Activated CD4-positive, alpha-beta T cell treated with anti-CD3 and anti-CD28 coated beads for 4 hours (primary cell): ENCODE measurements at regions not wholly inside any gene's neighbourhood (a gene's known extent, or its start where the extent isn't known, plus 50 kb on each side); places are given as distances from the start of the nearest gene placed in this dataset.

ENCODE experiments used
- DNase-seq, 2 donors: peaks; one replicate each; pipeline ENCODE4 v3.0.0-alpha.2; 2020

DNA sequence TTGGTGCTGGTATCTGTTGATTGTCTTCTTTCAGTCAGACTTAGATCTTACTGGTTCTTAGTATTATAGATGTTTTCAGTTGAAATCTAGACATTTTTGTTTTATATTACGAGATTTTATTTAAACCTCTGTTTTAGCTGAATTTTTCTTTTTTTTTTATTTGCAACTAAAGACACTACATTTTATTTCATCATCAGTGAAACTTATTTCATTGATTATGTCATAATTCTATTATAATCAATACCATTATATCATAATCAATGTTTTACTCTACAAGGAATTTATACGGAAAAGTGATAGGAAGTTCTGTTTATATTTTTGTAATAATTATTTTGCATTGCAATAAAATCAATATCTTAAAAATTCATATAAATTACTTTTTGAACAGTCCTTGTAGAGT is 477.4 kb upstream of the MDFIC2 start:
- no peak for DNase-seq

DNA sequence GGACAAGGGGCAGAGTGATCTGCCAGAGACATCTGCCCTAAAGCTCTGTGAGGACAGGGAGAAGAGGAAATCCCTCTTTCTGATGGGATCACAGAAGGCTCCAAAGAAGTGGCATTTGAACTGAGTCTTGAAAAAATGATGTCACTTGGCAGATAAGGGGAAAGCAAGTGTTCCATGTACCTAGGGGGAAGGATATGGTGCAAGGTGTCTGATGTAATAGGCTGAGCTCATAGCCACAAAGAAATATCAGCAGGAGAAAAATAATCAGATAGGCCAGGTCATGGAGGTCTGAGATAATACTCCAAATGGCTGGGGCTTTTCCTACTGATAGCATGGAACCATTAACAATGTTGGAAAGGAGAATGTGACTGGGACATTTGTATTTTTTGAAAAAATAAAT is 468.4 kb upstream of the MDFIC2 start:
- DNase-seq: no peak

DNA sequence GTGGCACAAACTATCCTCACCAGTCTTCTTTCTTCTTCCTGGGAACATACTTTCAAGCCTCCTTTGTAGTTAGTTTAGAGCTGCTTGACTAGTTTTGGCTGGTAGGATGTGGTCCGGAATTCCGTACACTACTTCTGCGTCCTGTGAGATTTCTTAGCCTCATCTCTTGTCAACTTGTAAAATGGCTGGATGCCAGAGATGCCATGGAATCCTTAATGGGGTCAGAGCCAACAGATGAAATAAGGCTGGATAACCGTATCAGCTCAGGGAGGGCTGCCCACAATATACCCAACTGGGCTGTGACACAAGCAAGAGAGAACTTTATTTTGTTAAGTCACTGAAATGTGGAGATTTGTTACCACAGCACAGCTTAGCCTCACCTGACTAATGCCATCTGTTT is 466.9 kb upstream of the MDFIC2 start:
- no peak for DNase-seq

DNA sequence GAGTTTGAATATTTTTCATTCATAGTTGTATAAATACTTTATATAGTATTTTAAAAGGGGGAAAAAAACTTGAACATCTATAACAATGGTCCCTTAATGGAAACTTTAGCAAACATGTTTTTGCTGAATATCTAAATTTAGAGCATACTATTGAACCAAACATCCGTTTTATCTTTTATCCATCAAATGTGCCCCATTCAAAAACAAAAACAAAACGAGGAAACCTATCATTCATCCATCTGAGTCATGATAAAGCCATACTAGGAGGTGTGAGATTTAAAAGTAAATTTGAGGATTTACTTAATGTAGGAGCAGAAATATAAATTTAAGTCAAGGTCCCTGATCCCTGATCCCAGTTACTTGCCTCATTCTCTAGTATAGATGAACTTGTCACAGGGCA is 463.6 kb upstream of the MDFIC2 start:
- DNase-seq: no peak

DNA sequence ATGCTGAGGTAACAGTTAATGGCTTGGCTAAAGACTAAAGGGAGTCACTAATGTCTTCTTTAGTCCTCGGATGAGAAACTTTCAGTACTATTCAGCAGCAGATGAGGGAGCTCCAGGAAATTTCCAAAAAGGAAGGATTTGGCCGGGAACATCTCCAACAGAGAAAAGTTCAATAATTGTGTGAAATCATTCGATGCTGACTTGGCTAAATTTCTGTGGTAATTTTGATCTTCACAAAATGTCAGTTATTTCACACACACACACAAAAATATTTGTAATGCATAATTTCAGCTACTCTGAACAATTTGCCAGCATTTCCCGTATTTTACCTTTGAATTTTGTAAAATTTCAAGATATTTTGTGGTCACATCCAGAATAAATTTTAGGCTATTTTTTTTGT is 462.8 kb upstream of the MDFIC2 start:
- no peak for DNase-seq

DNA sequence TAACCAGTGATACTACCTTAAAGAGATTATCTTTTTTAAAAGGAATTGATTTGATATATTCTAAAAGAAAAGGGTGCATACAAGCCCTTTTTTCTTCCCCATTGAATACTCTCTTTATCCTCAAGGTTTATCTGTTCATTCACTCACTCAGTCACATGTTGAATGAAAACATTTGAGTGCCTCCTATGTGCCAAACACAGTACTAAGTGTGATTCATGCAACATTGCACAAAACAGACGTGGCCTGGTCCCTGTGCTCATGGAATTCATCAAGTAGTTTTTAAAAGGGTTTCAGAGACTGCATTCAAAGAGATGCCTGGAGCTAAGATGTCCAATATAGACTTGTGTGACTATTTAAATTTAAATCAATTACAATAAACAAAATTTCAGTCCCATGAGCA is 462.2 kb upstream of the MDFIC2 start:
- no peak for DNase-seq

DNA sequence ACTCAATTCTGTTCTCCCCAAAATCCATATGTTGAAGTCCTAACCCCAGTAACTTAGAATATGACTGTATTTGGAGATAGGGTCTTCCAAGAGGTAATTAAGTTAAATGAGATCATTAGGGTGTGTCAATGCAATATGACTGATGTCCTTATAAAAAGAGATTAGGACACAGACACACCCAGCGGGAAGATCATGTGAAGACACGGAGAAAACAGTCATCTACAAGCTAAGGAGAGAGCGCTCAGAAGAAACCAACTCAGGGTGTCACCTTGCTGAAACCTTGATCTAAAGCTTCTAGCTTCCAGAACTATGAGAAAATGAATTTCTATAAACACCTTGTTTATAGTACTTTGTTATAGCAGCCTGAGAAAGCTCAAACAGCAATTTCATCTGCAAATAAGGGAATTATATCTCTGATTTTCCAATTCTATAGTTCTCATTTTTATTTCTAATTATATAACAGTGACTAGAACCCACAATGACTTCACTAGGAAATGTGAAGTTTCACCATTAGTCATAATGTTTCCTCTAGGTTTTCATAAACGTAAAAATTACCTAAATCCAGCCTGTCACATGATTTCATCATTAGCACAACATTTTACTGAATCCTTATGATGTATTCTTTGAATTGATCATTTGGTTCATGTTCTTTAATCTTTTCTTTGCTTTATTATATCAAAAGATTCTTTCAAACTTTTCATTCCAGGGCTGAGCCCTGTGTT is 459.1 kb upstream of the MDFIC2 start:
- no peak for DNase-seq

DNA sequence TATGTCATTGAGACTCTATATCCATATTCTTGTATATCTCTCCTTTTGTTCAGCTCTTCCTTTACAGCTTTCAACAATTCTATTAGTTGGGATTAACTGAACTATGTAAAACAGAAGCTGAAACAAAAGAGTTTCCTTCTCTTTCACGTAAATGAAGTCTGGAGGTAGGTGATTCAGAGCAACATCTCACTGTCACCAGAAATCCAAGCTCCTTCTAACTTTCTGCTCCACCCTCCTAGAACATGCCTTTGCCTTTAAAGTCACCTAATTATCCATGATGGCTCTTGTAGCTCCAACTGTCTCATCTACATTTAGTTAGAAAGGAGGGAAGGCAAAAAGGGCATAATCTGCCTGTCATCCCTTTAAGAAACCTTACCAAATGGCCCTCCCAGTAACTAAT is 458.2 kb upstream of the MDFIC2 start:
- no peak for DNase-seq

DNA sequence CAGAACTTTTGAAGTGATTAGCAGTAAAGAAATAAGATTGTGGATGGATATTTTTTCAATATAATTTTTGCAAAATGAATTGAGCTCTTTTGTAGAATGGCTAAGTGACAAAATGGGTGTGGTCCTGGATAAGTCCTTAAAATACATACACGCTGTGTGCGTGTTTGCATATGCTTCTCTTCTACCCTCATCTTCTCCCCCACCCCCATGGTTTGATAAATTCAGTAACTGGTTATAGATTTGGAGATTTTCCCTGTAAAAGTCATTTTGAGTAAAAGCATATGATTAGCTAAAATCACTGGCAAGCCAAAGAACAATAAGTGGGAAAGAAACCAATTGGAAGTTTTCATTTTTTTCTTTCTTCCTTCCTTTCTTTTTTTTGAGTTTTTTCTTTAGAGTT is 453.9 kb upstream of the MDFIC2 start:
- DNase-seq: no peak

DNA sequence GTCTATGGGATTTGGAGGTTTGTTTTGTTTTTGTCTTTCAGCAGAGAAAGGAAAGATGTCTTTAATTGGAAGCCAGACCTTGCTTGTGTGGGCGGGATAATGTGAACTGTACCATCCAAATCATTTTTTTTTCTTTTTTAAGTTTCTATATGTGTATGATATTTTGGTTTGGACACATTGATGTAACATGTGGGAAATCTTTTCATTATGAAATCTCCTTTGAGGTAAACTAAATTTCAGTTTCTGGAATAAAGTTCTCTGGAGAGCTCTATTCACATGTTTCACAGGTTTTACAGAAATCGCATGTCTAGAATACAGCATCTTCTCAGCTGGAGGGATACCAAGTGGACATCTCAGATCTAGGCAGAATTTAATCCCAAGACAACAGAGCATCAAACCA is 451.5 kb upstream of the MDFIC2 start:
- no peak for DNase-seq

DNA sequence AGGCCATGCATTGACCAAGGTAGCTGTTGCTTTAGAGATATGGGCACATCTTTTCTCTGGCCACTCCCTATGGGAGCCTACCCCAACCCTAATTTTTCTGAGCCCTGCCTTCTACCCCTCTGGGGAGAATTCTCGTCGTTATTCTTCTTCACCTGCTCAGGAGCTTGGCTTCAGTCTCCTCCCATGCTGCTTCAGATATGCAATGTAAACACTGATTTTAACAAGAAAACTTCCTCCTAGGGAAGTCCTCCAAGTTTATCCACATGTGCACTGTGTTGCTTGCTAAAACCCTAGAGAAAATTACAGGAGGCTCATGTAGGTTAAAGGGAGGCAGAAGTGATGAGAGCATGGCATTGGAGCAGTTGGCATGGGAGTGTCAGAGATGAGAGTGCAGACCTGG is 445.2 kb upstream of the MDFIC2 start:
- DNase-seq: no peak

DNA sequence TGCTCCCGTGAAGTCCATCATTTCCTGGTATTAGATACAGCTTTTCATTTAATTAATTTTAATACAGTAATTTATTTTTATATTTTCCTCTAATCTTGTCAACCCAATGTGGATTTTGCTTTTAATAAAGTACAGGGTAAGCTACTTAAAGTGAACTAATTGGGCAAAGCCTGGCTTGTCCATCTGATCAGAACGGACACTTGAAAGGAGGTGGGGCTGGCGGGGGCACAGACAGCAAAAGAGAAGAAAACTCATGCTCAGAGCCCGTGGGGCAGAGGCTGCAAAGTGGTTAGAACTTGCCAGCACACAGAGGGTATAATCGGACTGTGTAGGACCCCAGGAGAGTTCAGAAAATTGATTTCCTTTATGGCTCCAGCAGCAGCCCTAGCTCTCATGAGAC is 443.1 kb upstream of the MDFIC2 start:
- no peak for DNase-seq

DNA sequence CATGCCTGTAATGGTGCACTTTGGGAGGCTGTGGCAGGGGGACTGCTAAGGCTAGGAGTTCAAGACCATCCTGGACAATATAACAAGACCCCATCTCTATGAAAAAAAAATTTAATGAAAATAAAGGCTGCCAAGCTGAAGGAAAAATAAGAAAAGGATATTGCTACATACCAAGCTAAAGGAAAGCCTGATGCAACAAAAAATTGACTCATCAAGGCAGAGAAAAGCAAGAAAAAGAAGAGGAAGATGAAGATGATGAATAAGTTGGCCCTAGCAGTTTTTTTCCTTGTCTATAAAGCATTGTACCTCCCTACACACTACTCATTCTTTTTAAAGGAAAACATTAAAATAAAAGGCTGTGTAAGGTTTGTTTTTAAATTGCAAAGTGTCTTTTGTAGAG is 441.9 kb upstream of the MDFIC2 start:
- DNase-seq: no peak

DNA sequence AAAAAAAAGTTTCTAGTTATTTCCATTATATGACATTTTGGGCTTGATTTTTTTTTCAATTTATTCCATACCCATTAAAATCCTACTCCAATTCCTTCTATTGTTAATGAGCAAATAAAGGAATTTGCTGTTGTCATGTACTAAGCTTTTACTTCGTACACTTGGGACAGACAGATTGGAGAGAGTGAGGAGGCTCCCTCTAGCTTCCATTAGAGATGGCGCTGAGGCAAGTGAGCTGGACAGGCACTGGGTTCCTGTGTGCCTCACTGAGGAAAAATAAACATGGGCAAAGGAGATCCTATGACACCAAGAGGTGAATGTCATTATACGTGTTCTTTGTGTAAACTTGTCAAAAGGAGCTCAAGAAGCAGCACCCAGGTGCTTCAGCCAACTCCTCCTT is 441.1 kb upstream of the MDFIC2 start:
- DNase-seq: no peak

DNA sequence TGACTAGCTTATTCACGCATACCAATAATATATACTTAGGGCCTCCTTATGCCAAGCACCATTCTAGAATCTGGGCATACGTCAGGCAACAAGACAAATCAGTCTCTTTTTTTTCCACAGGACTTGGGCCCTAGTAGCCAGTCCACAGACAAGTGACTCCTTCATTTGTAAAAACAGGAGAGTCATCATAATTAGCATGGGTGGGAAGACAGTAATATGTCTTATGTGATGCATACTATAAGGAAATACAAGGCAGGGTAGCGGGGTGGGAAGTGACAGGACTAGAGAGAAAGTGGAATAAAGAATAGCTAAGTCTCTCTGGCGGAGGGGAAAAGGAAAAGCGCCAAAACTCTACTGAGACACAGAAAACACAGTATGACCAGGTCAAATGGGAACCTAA is 439.6 kb upstream of the MDFIC2 start:
- no peak for DNase-seq

DNA sequence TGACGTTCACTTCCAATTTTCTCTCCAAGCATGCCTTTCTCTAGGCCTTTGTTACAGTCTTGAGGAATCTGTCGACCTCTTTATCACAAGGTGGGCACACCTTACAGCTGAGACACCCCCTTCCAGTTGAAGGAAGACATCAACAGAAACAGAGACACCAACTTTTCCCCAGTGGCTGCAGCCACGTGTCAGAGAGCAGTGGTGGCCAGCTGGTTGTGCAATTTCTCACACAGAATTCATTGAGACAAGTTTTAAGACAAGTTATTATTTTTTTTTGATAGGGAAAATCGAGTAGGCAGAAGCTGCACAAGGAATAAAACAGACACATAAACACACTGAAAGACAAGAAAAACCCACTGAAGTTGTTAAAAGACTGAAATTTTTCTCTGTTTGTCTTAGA is 436.7 kb upstream of the MDFIC2 start:
- no peak for DNase-seq

DNA sequence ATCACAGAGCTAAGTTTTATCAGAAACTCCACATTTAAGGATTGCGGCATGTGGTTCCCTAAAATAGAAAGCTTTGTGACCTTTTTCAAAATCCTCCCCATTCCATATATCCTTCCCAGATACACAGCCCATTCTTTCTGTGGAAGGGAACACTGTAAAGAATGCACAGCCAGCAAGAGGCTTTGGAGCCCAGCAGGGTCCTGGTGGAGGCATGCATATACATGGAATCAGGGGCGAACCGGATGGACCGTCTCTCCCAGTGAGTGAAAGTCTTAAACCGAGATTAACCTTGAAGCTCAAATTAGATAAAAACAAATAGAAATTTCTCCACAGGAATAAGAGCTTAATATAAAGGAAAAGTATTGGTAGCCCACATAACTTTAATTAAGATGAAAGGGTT is 436.2 kb upstream of the MDFIC2 start:
- no peak for DNase-seq

DNA sequence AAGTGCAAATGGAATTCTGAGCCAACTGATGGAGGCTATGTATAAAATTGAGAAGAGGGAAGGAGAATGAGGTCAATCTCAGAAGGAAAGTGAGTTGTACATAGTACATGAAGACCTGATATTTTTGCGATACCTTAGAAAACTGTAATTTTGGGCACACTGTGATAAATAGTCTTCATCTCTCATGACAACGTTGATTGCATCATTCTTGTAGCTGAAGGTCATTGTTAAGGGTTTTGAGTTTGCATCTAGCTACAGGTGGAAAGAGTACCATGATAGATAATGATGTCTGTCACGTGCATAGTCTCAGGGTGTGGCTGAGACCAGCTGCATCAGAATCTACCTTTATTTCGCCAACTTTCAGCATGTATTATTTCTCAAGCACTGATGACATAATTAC is 435.4 kb upstream of the MDFIC2 start:
- no peak for DNase-seq

DNA sequence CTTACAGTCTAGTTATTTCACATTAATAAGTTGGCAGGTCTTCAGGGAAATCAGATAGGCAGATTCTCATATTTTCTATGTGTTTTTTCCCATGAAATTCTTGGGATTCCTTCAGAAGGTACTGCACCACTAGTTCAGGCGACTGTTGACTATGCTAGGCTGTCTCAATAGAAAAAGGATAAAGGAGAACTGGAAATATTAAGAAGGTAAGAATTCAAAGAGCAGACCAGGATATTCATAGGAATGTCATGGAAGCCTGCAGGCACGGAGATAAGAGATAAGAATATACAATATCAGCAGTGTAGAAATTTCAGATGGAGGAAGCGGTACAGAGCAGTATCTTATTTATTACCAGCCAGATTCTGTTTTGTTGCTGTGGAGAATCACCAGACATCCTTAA is 432.1 kb upstream of the MDFIC2 start:
- DNase-seq: no peak

DNA sequence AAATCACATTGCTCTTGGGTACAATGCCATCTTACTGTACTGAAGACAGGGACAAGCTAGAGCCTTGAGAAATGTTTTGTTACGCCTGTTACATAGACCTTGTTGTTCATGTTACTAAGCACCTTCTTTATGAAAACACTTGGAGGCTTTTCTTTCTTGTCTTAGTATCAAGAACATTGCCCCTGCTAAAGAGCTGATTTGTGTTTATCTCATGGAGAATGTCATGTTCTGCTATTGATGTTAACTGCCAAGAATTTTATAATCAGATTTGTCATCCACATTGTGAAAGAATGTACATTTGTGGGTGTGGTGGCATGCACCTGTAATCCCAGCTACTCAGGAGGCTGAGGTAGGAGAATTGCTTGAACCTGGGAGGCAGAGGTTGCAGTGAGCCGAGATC is 431.3 kb upstream of the MDFIC2 start:
- no peak for DNase-seq

DNA sequence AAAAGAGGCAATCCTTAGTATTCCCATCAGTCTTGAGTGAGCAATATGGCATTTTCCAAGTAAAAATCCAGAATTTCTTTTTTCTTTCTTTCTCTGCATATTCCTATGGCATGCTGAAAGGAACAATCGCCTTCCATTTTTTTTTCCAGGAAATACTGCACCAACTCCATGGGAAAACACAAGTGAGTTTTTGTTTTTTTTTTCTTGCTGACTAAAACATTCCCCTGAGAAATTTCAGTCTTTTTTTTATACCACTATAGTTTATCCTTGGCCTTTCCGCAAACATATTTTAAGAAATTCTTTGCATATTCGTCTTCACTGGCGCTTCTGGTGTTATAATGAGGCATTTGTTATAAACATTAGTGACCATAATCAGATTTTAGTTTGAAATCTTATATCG is 429.6 kb upstream of the MDFIC2 start:
- DNase-seq: no peak

DNA sequence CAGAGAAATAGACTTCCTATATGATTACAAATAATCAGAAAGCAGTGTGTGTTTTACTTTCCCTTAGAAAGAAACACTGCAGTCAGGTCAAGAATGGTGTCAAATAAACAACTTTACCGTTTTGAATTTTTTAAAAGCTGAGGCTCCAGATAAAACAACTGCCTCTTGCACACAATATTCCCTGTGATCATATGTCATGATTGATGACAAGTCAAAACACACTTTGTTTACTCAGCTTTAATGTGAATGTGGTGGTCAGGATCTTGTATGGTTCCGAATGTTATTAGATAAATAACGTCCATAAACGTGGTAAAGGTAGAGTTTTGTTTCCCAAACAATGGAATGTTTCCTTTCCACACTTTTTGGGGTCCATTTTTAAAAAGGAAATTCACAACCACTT is 428.4 kb upstream of the MDFIC2 start:
- no peak for DNase-seq

DNA sequence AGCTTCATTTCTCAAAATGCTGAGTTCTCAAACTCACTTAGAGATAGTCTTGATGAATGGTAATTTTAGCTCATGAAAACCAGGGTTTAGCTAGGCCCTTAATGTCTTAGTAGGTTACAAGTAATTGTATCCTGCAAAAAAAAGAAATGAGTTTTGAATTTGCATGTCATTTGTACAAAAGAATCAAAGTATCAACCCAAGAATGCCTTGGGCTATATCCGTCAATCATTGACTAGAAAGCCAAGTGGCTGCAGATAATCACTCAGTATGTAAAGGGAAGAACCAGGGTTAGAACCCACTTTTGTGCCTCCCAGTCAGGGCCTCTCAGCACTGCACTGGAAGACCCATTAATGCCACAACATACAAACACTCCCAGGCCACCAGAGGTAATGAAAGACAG is 427.6 kb upstream of the MDFIC2 start:
- no peak for DNase-seq

DNA sequence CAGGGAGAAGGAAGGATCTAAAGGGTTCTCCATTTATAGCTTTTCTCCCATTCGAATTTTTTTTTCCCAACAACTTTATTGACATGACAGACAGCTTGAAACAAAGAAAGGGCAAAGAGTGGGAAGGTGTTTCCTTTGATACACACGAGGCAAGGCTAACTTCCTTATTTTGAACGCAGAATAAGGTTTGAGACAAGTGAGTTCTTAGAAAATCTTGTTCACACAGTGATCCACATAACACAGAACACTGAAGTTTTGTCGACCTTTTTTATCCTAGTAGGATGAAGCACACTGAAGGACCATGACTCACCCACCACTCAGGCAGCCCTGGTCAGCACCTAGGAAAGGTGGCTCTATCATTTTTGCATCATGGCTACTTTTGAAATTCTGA is 425.8 kb upstream of the MDFIC2 start:
- DNase-seq: no peak

DNA sequence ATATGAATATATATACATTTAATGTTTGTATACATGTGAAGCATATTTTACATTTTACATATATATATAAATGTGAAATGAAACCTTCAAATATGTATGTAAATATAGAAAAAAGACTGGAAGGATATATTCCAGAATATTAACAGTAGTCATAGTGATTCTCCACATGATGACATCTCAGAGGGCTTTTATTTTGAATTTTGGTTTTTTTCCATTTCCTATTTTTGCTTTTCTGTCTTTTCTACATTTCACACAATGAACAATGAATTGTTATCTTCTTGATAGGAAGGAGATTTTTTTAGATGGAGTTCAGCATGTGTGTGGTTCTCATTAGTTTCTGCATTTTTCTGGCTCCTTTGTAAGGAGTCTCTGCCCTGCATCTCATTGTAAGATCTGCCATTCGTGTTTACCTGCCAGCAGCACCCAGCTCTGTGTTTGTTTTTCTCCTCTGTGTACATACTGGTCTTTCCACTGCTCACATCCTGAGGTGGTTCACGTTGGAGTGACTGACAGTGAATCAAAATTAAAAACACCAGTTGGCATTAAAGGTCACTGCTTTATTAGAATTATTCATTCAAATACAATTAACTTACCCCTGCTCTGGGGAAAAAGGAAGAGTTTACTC is 425.3 kb upstream of the MDFIC2 start:
- DNase-seq: no peak
